ENCODE measurements at regions not wholly inside any gene's neighbourhood (a gene's known extent, or its start where the extent isn't known, plus 50 kb on each side); places are given as distances from the start of the nearest gene placed in this dataset.

DNA sequence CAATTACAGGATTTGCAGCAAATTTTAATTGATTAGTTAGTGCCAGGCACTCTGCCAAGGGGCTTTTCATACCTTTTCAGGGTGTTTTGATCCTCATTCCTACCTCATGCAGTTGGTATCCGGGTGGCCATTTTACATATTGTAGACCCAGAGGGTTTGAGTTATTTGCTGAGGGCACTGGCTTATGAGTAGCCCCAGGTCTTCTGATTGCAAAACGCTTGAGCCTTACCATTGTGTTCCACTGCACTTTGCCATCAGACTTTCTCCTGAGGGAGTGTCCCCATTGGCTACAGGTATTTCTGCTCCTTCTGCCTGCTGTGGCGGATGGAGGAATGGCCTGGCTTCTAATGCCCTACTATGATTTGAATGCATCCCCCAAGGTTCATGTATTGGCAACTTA lies 257.8 kb upstream of the CRY1 start:
- intact Hi-C loops (cut with micrococcal nuclease; ENCODE audit: unreplicated experiment): no loop called here
- no peaks in the 10 kb centered on the region for H3K27me3 ChIP-seq (replicated peaks; ENCODE audit: insufficient read depth, low read depth, low read length, poor library complexity)
- DNase-seq (ENCODE audit: low spot score): no peak

DNA sequence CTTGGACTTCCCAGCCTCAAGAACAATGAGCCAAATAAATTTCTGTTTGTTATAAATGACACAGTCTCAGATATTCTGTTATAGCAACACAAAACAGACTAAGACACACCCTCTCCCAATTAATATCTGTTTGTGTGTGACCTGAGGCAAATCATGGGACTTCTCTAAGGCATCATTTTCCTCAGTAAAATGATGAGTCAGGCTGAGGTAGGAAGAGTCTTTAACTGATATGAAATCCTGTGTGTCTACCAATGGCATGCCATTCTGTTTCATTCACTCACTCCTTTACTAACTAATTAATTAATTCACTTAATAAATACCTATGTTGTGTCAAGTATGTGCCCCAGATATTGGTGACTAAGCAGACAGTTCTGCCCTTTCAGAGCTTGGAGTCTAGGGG lies 258.4 kb upstream of the CRY1 start:
- Histone ChIP-seq H3K27ac (ENCODE audit: low read depth, low read length, poor library complexity, severe bottlenecking) (no peak overlapping the region), H3K9me3 (ENCODE audit: low read depth, low read length, poor library complexity, severe bottlenecking) (no peaks in the 10 kb centered on the region), H3K36me3 (ENCODE audit: insufficient read depth, low read length, poor library complexity, severe bottlenecking) (no peaks in the 10 kb centered on the region), H3K4me1 (ENCODE audit: insufficient read depth, low read length, poor library complexity, severe bottlenecking) (no peaks in the 10 kb centered on the region), H3K4me3 (ENCODE audit: low read depth, low read length, poor library complexity, severe bottlenecking) (no peak overlapping the region), H3K27me3 (replicated peaks; ENCODE audit: insufficient read depth, low read depth, low read length, poor library complexity) (no peaks in the 10 kb centered on the region)
- no TSS peak for BruUV-seq (replicated peaks)
- CTCF ChIA-PET: no interaction called here
- intact Hi-C loops (cut with micrococcal nuclease; ENCODE audit: unreplicated experiment): no loop called here
- POLR2A ChIA-PET (ENCODE audit: low non-redundant PET): no interaction called here
- TF ChIP-seq, protein P1, sequence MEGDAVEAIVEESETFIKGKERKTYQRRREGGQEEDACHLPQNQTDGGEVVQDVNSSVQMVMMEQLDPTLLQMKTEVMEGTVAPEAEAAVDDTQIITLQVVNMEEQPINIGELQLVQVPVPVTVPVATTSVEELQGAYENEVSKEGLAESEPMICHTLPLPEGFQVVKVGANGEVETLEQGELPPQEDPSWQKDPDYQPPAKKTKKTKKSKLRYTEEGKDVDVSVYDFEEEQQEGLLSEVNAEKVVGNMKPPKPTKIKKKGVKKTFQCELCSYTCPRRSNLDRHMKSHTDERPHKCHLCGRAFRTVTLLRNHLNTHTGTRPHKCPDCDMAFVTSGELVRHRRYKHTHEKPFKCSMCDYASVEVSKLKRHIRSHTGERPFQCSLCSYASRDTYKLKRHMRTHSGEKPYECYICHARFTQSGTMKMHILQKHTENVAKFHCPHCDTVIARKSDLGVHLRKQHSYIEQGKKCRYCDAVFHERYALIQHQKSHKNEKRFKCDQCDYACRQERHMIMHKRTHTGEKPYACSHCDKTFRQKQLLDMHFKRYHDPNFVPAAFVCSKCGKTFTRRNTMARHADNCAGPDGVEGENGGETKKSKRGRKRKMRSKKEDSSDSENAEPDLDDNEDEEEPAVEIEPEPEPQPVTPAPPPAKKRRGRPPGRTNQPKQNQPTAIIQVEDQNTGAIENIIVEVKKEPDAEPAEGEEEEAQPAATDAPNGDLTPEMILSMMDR (conservative IDR thresholded peaks at IDR 0.05; ENCODE audit: low read depth, low read length): no peak
- no peak for TF ChIP-seq EZH2 (IDR thresholded peaks at IDR 0.05; ENCODE audit: borderline replicate concordance, low read depth, low read length, poor library complexity, severe bottlenecking)
- no peak for DNase-seq (ENCODE audit: low spot score)

More for the DNA sequence above, 257.8 kb upstream of the CRY1 start:
- no peak overlapping the region for H3K27ac ChIP-seq (ENCODE audit: low read depth, low read length, poor library complexity, severe bottlenecking)
- no TSS peak for BruUV-seq (replicated peaks)
- POLR2A ChIA-PET (ENCODE audit: low non-redundant PET): no interaction called here
- CTCF ChIA-PET: no interaction called here
- no peak overlapping the region for H3K4me3 ChIP-seq (ENCODE audit: low read depth, low read length, poor library complexity, severe bottlenecking)
- H3K9me3 ChIP-seq (ENCODE audit: low read depth, low read length, poor library complexity, severe bottlenecking): no peaks in the 10 kb centered on the region
- no peaks in the 10 kb centered on the region for H3K36me3 ChIP-seq (ENCODE audit: insufficient read depth, low read length, poor library complexity, severe bottlenecking)
- no peaks in the 10 kb centered on the region for H3K4me1 ChIP-seq (ENCODE audit: insufficient read depth, low read length, poor library complexity, severe bottlenecking)
- TF ChIP-seq EZH2 (IDR thresholded peaks at IDR 0.05; ENCODE audit: borderline replicate concordance, low read depth, low read length, poor library complexity, severe bottlenecking): no peak
- TF ChIP-seq, protein P1 (conservative IDR thresholded peaks at IDR 0.05; ENCODE audit: low read depth, low read length): no peak

DNA sequence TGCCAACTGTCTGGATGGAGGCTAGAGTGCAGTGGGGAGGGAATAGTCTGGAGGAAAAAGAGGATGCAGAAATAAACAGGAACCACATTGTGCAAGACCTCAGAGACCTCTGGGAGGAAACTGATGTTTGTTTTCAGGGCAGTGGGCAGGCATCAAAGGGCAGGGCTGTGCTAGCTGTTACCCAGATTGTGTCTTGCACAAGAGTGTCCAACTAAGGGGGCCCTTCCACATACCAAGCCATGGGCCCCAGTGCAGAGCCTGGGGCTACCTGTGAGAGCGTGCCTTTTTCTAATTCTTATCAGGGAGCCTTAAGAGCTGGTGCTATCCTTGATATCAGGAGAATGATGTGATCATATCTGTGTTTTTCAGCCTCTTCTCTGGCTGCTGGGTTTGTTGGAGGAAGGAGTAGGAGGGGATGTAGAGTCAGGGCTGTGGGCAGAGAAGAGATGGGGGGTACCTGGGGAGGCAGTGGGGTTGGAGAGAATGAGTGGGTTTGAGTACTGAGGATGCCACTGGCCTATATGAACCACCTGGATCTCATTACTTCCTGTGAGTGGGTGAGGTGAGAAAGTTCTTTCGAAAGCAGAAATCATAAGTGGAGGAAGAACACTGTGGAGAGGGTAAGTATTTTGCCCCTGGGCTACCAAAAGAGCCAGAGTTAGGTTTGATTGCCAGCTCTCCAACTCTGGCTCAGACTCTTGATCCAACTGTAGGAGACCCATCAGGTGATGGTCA lies 259.2 kb upstream of the CRY1 start:
- POLR2A ChIA-PET (ENCODE audit: low non-redundant PET): no interaction called here

More for the DNA sequence above, 259.2 kb upstream of the CRY1 start:
- BruUV-seq (replicated peaks): no TSS peak
- intact Hi-C loops (cut with micrococcal nuclease; ENCODE audit: unreplicated experiment): no loop called here
- CTCF ChIA-PET: no interaction called here
- no peaks in the 10 kb centered on the region for H3K4me1 ChIP-seq (ENCODE audit: insufficient read depth, low read length, poor library complexity, severe bottlenecking)
- DNase-seq (ENCODE audit: low spot score): no peak
- no peaks in the 10 kb centered on the region for H3K9me3 ChIP-seq (ENCODE audit: low read depth, low read length, poor library complexity, severe bottlenecking)
- H3K4me3 ChIP-seq (ENCODE audit: low read depth, low read length, poor library complexity, severe bottlenecking): no peak overlapping the region
- TF ChIP-seq, protein P1 (conservative IDR thresholded peaks at IDR 0.05; ENCODE audit: low read depth, low read length): no peak
- no peak for TF ChIP-seq EZH2 (IDR thresholded peaks at IDR 0.05; ENCODE audit: borderline replicate concordance, low read depth, low read length, poor library complexity, severe bottlenecking)
- H3K36me3 ChIP-seq (ENCODE audit: insufficient read depth, low read length, poor library complexity, severe bottlenecking): no peaks in the 10 kb centered on the region
- H3K27ac ChIP-seq (ENCODE audit: low read depth, low read length, poor library complexity, severe bottlenecking): no peak overlapping the region
- no peaks in the 10 kb centered on the region for H3K27me3 ChIP-seq (replicated peaks; ENCODE audit: insufficient read depth, low read depth, low read length, poor library complexity)
